Neuron (in vitro differentiated cells): ENCODE measurements at regions not wholly inside any gene's neighbourhood (a gene's known extent, or its start where the extent isn't known, plus 50 kb on each side); places are given as distances from the start of the nearest gene placed in this dataset.

Experiments
- H2AFZ ChIP-seq: one replicate; pipeline ENCODE4 v1.6.1; 2013; ENCODE audit warnings: low read depth, mild to moderate bottlenecking, inconsistent platforms, low read length, moderate library complexity
- H3K27me3 ChIP-seq: one replicate; pipeline ENCODE4 v1.6.1; 2013; ENCODE audit warnings: low read length; ENCODE audit not compliant: insufficient read depth
- H3K36me3 ChIP-seq: one replicate; pipeline ENCODE4 v1.6.1; 2013; ENCODE audit warnings: low read length; ENCODE audit not compliant: insufficient read depth
- H3K4me1 ChIP-seq: one replicate; pipeline ENCODE4 v1.6.1; 2013; ENCODE audit warnings: low read length; ENCODE audit not compliant: insufficient read depth
- H3K4me3 ChIP-seq: 2 replicates; pipeline ENCODE4 v1.5.1; 2013; ENCODE audit warnings: mild to moderate bottlenecking, low read length, moderate library complexity
- H3K9me3 ChIP-seq: one replicate; pipeline ENCODE4 v1.6.1; 2013; ENCODE audit warnings: low read length

DNA sequence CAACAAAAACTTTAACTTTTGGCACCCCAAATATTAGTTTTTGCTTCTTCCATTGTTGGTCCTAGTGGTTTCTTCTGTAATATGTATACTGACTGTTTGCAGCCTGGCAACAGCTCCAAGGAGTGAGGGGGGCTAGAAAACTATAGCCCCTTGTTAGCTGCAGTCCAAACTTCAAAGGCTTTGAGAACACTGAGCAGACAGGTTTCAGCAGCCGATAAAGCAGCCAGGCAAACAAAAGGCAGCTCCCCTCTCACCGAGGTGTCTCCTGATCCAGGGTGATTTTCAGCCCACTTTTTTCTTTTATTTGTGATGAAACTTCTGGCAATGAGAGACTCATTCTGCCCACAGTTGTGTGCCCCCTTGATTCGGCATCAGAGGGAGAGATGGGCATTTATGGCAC, 80.7 kb downstream of the OLIG3 start:
- H3K27me3 ChIP-seq, result peaks cover 4% of the 10 kb centered on the region

DNA sequence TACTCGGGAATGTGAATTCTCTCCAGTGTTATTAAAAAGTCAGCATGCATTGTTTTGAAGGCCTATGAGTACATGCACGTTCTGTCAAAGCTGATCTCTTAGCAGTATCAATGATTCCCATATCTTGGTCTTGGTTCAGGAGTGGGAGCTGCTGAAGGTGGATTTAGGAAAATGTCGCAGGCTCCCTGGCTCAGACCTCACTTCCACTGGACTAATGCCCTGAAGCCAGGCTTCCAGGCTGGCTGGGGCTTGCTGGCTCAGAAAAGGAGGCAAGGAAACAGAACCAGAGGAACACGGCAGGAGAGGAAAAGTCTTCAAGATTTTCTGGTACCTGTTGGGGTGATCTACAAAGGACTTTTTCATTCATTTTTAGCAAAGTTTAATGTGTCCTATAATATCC, 81.6 kb downstream of the OLIG3 start:
- no peaks in the 10 kb centered on the region for H3K9me3 ChIP-seq
- no peaks in the 10 kb centered on the region for H3K4me1 ChIP-seq
- no peak overlapping the region for H2AFZ ChIP-seq
- no peaks in the 10 kb centered on the region for H3K36me3 ChIP-seq
- H3K4me3 ChIP-seq, result no peak overlapping the region
- peaks cover 4% of the 10 kb centered on the region for H3K27me3 ChIP-seq

More for the DNA sequence above, 80.7 kb downstream of the OLIG3 start:
- H3K9me3 ChIP-seq, result no peaks in the 10 kb centered on the region
- H3K4me1 ChIP-seq, result no peaks in the 10 kb centered on the region
- no peak overlapping the region for H3K4me3 ChIP-seq
- H2AFZ ChIP-seq, result no peak overlapping the region
- H3K36me3 ChIP-seq, result no peaks in the 10 kb centered on the region

DNA sequence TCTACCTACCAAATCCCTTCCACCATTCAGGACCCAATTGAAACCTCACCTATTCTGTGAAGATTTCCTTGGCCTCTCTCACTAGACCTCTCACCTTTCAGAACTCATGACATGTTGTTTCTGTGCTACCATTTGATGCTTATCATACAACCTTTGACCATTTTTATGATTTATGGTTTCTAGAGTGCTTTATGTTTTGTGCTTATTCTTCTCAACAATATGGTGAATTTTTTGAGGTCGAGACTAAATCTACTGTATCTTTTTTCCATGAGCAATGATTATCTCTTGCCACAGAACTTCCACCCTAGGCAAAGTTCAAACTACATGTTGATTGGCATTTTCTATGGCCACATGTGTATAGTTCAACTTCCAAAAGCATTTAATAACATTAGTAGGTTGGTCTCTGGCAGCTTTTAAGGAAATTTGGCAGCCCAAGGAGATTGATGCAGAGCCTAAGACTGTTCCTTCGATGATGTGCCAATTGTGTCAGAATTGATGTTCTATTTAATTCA, 84.9 kb downstream of the OLIG3 start:
- H3K4me1 ChIP-seq, result no peaks in the 10 kb centered on the region
- no peaks in the 10 kb centered on the region for H3K9me3 ChIP-seq
- no peak overlapping the region for H2AFZ ChIP-seq
- no peak overlapping the region for H3K4me3 ChIP-seq
- no peaks in the 10 kb centered on the region for H3K36me3 ChIP-seq
- no peaks in the 10 kb centered on the region for H3K27me3 ChIP-seq

DNA sequence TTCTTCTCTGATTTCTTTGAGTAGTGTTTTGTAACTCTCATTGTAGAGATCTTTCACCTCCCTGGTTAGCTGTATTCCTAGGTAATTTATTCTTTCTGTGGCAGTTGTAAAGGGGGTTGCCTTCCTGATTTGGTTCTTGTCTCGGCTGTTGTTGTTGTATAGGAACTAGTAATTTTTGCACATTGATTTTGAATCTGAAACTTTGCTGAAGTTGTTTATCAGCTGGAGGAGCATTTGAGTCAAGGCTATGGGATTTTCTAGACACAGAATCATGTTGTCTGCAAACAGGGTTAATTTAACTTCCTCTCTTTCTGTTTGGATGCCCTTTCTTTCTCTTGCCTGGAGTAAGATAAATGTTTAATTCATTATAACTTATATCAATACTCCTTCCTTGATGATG, 86.4 kb downstream of the OLIG3 start:
- no peak overlapping the region for H3K4me3 ChIP-seq
- H3K9me3 ChIP-seq, result no peaks in the 10 kb centered on the region
- H2AFZ ChIP-seq, result no peak overlapping the region
- no peaks in the 10 kb centered on the region for H3K36me3 ChIP-seq
- no peaks in the 10 kb centered on the region for H3K27me3 ChIP-seq
- no peaks in the 10 kb centered on the region for H3K4me1 ChIP-seq

DNA sequence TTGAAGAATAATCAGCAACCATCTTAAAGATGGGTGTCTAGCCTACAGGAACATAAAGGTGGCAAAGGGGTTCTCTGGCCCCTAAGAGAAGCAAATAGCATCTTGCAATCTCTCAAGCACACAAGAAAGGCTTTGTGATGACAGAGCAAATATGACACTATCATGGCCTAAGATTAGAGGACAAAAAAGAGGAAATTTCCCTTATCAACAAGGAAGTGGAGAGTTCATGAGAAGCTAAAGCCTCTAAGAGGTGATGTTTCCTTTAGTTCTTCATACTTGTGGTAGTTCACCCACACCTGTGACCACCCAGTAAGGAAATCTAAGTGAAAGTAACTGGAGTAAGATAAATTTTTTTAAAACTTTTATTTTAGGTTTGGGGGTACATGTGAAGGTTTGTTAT, 88.4 kb downstream of the OLIG3 start:
- H3K4me1 ChIP-seq, result no peaks in the 10 kb centered on the region
- no peak overlapping the region for H2AFZ ChIP-seq
- no peak overlapping the region for H3K4me3 ChIP-seq
- no peaks in the 10 kb centered on the region for H3K9me3 ChIP-seq
- no peaks in the 10 kb centered on the region for H3K27me3 ChIP-seq
- H3K36me3 ChIP-seq, result no peaks in the 10 kb centered on the region

DNA sequence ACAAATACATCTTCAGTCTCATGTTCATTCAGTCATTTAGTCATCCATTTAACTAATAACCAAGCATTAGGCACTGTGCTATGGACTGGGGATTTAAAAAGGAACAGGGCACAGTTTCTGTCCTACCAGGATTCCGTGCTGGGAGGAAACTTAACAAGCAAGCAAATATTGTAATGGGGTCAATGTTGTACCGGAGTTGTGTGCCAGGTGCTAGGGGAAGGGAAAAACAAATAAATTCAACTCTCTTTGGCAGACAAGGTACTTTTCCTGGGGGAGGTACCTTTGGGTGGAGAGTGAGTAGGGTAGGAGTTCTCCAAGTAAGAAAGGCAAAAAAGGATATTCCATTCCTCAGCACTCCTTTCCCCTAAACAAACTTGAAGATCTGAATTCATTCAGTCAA, 90.3 kb downstream of the OLIG3 start:
- H3K27me3 ChIP-seq, result no peaks in the 10 kb centered on the region

DNA sequence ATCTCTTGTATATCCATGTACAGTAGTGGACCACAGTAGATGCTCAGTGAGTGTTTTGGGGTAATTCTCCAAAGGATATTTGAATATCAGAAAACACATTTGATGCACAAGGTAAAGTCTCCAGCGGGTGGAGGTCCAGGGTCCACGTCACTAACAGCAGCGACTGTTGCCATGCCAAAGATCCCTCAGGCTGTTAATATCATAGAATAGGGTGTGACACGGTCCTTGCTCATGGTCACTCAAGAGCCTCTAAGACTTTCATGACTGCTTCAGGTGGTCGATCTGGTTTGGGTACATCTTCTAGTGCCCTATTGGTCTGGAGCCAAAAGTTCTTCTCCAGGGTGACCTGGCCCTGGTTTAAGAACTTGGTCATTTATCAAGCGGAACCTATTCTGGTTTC, 90.8 kb downstream of the OLIG3 start:
- no peaks in the 10 kb centered on the region for H3K4me1 ChIP-seq
- no peaks in the 10 kb centered on the region for H3K27me3 ChIP-seq
- H3K9me3 ChIP-seq, result no peaks in the 10 kb centered on the region
- no peak overlapping the region for H3K4me3 ChIP-seq
- H3K36me3 ChIP-seq, result no peaks in the 10 kb centered on the region
- no peak overlapping the region for H2AFZ ChIP-seq

More for the DNA sequence above, 90.3 kb downstream of the OLIG3 start:
- Histone ChIP-seq H3K4me1 (no peaks in the 10 kb centered on the region), H3K4me3 (no peak overlapping the region), H2AFZ (no peak overlapping the region), H3K36me3 (no peaks in the 10 kb centered on the region), H3K9me3 (no peaks in the 10 kb centered on the region)

DNA sequence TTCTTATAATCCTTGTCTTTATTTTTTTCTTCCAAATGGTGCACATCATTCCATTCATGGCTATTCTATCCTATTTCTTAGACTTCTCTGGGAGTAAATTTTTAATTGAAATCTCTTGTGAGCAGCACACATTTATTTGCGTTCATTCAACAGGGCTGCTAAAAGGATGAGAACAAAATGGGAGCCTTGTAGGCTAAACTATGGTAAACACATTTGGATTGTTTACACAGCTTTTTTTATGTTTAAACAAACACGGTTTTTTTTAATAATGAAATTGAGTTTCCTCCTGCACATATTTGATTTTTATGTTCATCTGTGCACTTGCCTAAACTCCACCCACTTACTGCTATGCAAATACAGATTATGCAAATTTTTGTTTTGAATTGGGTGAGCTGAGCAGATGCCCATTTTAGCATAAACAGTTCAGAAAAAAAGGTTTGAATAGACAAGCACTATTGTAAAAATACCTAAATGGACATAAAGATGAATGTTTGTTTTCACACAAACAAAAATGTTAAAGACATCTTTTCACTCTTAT, 92.0 kb downstream of the OLIG3 start:
- Histone ChIP-seq H3K27me3 (no peaks in the 10 kb centered on the region), H3K4me3 (no peak overlapping the region), H3K36me3 (no peaks in the 10 kb centered on the region), H2AFZ (no peak overlapping the region), H3K4me1 (no peaks in the 10 kb centered on the region), H3K9me3 (no peaks in the 10 kb centered on the region)

DNA sequence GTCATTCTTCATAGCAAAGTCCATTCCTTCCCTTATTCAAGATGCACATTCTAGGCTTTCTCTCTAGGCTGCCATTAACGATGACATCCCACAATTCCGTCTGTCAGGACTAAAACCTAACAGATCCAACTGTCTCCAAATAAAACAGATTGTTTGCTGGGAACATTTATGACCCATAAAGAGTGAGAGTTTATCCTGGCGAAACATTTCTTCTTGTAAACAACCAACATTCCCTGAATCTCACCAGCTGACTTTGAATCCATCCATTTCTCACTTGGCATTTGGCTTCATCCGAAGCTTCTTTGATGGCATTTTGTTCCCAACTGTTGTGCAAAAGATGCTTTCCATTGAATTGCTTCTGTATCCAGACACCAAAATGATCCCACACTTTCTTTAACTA, 93.1 kb downstream of the OLIG3 start:
- Histone ChIP-seq H3K4me1 (no peaks in the 10 kb centered on the region), H3K27me3 (no peaks in the 10 kb centered on the region), H3K9me3 (no peaks in the 10 kb centered on the region), H3K4me3 (no peak overlapping the region), H2AFZ (no peak overlapping the region), H3K36me3 (no peaks in the 10 kb centered on the region)

DNA sequence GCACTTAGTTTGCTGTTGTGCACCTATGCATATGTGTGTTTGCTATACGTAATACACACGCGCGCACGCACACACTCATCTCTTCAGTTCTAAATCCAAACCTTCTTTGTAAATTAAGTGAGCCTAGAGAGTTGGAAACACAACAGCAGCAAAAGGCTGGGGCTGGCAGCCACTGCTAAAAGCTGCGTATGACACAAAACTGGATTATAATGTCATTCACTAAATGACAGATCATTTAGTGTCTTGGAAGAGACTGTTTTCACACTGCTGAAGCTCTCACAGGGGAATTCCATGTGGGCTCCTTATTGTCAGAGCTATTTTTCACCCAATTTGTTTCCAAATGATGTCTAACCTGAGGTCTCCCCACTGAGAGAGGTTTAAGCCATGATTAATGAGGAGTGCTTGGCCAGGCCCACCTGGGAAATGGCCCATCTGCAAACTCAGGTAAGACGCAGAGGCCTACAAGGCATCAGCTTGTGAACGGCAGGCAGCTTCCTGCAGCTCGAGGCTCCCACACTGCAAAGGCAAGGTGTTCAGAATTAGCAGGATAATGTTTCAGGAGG, 94.2 kb downstream of the OLIG3 start:
- Histone ChIP-seq H3K27me3 (no peaks in the 10 kb centered on the region), H3K36me3 (no peaks in the 10 kb centered on the region), H3K9me3 (no peaks in the 10 kb centered on the region), H2AFZ (no peak overlapping the region), H3K4me1 (no peaks in the 10 kb centered on the region), H3K4me3 (no peak overlapping the region)

DNA sequence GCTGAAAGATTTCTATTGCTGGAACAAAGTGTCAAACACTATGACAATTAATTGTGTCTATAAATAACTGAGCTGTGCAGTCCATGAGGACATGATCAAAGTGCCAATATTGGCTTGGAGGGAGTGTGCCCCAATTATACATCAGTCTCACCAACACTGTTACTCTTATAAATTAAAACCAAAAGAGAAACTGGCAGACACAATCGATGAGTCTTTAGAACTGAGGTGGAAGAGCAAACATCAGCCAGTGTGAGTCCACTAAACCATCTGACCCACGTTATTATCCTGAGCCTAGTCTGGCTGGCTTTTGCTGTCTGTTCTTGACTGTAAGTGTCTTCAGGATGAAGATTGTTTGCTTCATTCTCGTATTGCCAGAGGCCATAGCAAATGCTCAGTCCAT, 98.9 kb downstream of the OLIG3 start:
- no peaks in the 10 kb centered on the region for H3K27me3 ChIP-seq
- H3K36me3 ChIP-seq, result no peaks in the 10 kb centered on the region
- H3K4me3 ChIP-seq, result no peak overlapping the region
- H3K4me1 ChIP-seq, result no peaks in the 10 kb centered on the region
- no peaks in the 10 kb centered on the region for H3K9me3 ChIP-seq
- no peak overlapping the region for H2AFZ ChIP-seq

DNA sequence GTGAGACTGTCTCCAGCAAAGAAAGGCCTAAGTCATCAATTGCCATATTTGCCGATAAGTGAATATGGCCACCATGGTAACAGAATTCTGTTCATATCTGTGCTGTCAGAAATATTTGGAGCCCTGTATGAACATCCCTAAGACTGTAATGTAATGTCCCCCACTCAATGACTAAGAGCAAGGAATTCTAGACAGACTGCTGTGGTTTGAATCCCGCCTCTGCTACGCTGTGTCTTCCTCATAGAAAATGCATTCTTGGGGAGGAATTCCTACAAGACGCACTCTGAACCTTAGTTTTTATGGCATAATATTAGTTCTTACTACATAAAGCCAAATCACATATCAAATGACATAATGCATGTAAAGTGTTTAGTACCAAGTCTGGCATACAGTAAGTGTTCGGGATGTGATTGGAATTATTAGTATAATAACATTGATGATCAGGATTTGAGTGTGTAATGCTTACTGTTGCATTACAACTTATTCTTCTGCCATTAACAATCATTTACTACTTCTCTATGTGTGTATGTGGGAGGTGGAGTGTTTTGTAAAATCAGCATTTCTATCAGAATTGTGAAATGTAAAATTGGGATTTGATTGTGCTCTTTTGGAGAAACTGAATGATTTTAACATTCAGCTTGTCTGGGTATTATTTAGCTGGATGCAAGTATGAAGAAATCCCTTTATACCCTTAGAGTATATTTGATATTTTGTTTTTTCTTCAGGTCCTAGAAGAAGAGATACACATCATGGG, 103.0 kb downstream of the OLIG3 start:
- H3K36me3 ChIP-seq, result no peaks in the 10 kb centered on the region
- H3K27me3 ChIP-seq, result no peaks in the 10 kb centered on the region
- H3K9me3 ChIP-seq, result no peaks in the 10 kb centered on the region
- no peak overlapping the region for H2AFZ ChIP-seq
- H3K4me3 ChIP-seq, result no peak overlapping the region
- H3K4me1 ChIP-seq, result no peaks in the 10 kb centered on the region

DNA sequence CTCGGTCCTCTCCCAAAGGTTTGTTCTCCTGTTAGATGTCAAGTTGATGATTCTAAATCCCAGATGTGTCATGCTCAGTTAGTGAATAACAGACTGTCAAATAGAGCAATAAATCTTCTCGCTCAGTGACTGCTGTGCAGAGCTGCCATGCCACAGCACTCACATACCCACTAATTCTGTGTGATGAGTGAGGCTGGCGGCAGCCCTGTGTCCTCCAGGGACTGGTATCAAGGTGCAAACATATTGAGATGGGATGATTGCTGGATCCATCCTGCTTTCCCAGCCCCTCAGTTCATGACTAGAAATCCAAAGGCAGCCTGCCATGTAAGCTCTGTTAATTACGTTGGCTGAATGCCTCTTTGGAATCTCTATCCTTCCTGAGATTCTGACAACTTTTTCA, 103.9 kb downstream of the OLIG3 start:
- Histone ChIP-seq H2AFZ (no peak overlapping the region), H3K4me1 (no peaks in the 10 kb centered on the region), H3K9me3 (no peaks in the 10 kb centered on the region), H3K27me3 (no peaks in the 10 kb centered on the region), H3K36me3 (no peaks in the 10 kb centered on the region), H3K4me3 (no peak overlapping the region)
